SK-N-SH (cell line): ENCODE measurements at regions not wholly inside any gene's neighbourhood (a gene's known extent, or its start where the extent isn't known, plus 50 kb on each side); places are given as distances from the start of the nearest gene placed in this dataset.

Experiments
- CTCF ChIA-PET: fragments of 300-600, 350-600 bp; formaldehyde crosslinking; extraction: SDS; loops from one replicate; lab custom pipeline; 2021; lab: Yijun Ruan, JAX
- POLR2A ChIA-PET: fragments of 350-600 bp; sonication (Branson Sonifier 250); formaldehyde crosslinking; extraction: SDS; loops from one replicate; lab custom pipeline; 2020; ENCODE audit warnings: antibody characterized with exemption, inconsistent platforms; lab: Yijun Ruan, JAX
- DNase-seq: peaks from one replicate; pipeline ENCODE4 v3.0.0; 2012
- H2AFZ ChIP-seq: fragments of 200-600 bp; sonication (generic); 2 replicates; pipeline ENCODE4 v1.8.1; 2016; ENCODE audit warnings: antibody characterized with exemption, mild to moderate bottlenecking, low read depth
- H3F3A ChIP-seq: fragments of 200-600 bp; sonication (generic); replicated peaks from 2 replicates; pipeline ENCODE3; 2016; ENCODE audit warnings: antibody characterized with exemption, mild to moderate bottlenecking; ENCODE audit not compliant: insufficient read depth
- H3K27ac ChIP-seq, 2 experiments: fragments of 200-500 bp in 1 of 2; fragments of 200-600 bp in 1 of 2; sonication (Bioruptor generic) in 1 of 2; sonication (generic), shearing (Covaris generic) in 1 of 2; 2 replicates each; pipeline versions ENCODE4 v1.5.1 to v1.6.1; 2014 to 2016; ENCODE audit warnings: low read depth in 2 of 2, inconsistent platforms in 1 of 2, low read length in 1 of 2, mild to moderate bottlenecking in 1 of 2, mixed read lengths in 1 of 2
- H3K27me3 ChIP-seq: fragments of 200-600 bp; sonication (generic), shearing (Covaris generic); 2 replicates; pipeline ENCODE4 v1.6.1; 2016; ENCODE audit warnings: mixed run types; ENCODE audit not compliant: insufficient read depth
- H3K36me3 ChIP-seq, 2 experiments: fragments of 200-500 bp in 1 of 2; fragments of 200-600 bp in 1 of 2; sonication (Bioruptor generic) in 1 of 2; sonication (generic) in 1 of 2; replicated peaks in 1 of 2; 2 replicates each; pipeline versions ENCODE3 to v1.5.1; 2014 to 2016; ENCODE audit warnings: low read length in 1 of 2, mild to moderate bottlenecking in 1 of 2; ENCODE audit not compliant: insufficient read depth in 2 of 2, control insufficient read depth in 1 of 2
- H3K4me1 ChIP-seq, 2 experiments: fragments of 200-500 bp in 1 of 2; fragments of 200-600 bp in 1 of 2; sonication (Bioruptor generic) in 1 of 2; sonication (generic), shearing (Covaris generic) in 1 of 2; 2 replicates each; pipeline versions ENCODE4 v1.5.1 to v1.6.1; 2014 to 2016; ENCODE audit warnings: low read depth in 1 of 2, low read length in 1 of 2, mixed run types in 1 of 2; ENCODE audit not compliant: insufficient read depth in 2 of 2, control insufficient read depth in 1 of 2
- H3K4me2 ChIP-seq: fragments of 200-600 bp; sonication (generic), shearing (Covaris generic); 2 replicates; pipeline ENCODE4 v1.6.1; 2017; ENCODE audit warnings: mixed run types
- H3K4me3 ChIP-seq, 2 experiments: fragments of 200-500 bp in 1 of 2; fragments of 200-600 bp in 1 of 2; sonication (Bioruptor generic) in 1 of 2; sonication (generic), shearing (Covaris generic) in 1 of 2; 2 replicates each; pipeline versions ENCODE4 v1.5.1 to v1.8.1; 2014 to 2016; ENCODE audit warnings: low read depth in 2 of 2, inconsistent platforms in 1 of 2, low read length in 1 of 2, mild to moderate bottlenecking in 1 of 2, mixed read lengths in 1 of 2, moderate library complexity in 1 of 2
- H3K79me2 ChIP-seq: fragments of 200-600 bp; sonication (generic); 2 replicates; pipeline ENCODE4 v1.8.1; 2017; ENCODE audit warnings: mild to moderate bottlenecking; ENCODE audit not compliant: insufficient read depth
- H3K9ac ChIP-seq: fragments of 200-600 bp; sonication (generic); 2 replicates; pipeline ENCODE4 v1.6.1; 2017; ENCODE audit warnings: mixed run types
- H3K9me2 ChIP-seq: fragments of 200-600 bp; sonication (generic); 2 replicates; pipeline ENCODE4 v1.6.1; 2017; ENCODE audit warnings: mixed run types
- H3K9me3 ChIP-seq: fragments of 200-600 bp; sonication (generic); 2 replicates; pipeline ENCODE4 v1.6.1; 2017; ENCODE audit warnings: mixed run types, mild to moderate bottlenecking, moderate library complexity
- H4K20me1 ChIP-seq: fragments of 200-600 bp; sonication (generic); 2 replicates; pipeline ENCODE4 v1.6.1; 2017; ENCODE audit warnings: mild to moderate bottlenecking, mixed run types; ENCODE audit not compliant: insufficient read depth
- CHD2 ChIP-seq: fragments of 150-350 bp; IDR thresholded peaks from 2 replicates; pipeline ENCODE4 v1.6.1; 2018; ENCODE audit warnings: low read length; ENCODE audit not compliant: partially characterized antibody
- CTCF ChIP-seq: fragments of 200-600 bp; sonication (generic); IDR thresholded peaks from 2 replicates; pipeline ENCODE4 v1.6.1; 2017; ENCODE audit warnings: antibody characterized with exemption, mild to moderate bottlenecking, moderate library complexity
- ELF1 ChIP-seq: IDR thresholded peaks from 2 replicates; pipeline ENCODE4 v1.4.0; 2012
- EP300 ChIP-seq, 2 experiments: IDR thresholded peaks; 2 replicates each; pipeline versions ENCODE4 v1.4.0 to v1.6.1; 2012; ENCODE audit warnings: borderline replicate concordance in 1 of 2, low read depth in 1 of 2, low read length in 1 of 2
- FOSL2 ChIP-seq: IDR thresholded peaks from 2 replicates; pipeline ENCODE4 v1.4.0; 2012; ENCODE audit warnings: low read depth, mild to moderate bottlenecking, moderate library complexity, borderline replicate concordance
- GABPA ChIP-seq: IDR thresholded peaks from 2 replicates; pipeline ENCODE4 v1.4.0; 2012; ENCODE audit warnings: low read depth, mild to moderate bottlenecking
- GATA2 ChIP-seq: sonication (generic); formaldehyde crosslinking; IDR thresholded peaks from 2 replicates; pipeline ENCODE4 v1.5.0; 2020; ENCODE audit warnings: mild to moderate bottlenecking, missing genetic modification reagents
- IRF3 ChIP-seq: fragments of 150-350 bp; IDR thresholded peaks from 2 replicates; pipeline ENCODE4 v1.6.1; 2016; ENCODE audit warnings: mild to moderate bottlenecking, low read depth, low read length
- JUND ChIP-seq: IDR thresholded peaks from 2 replicates; pipeline ENCODE4 v1.4.0; 2012
- MAX ChIP-seq: IDR thresholded peaks from 2 replicates; pipeline ENCODE4 v1.4.0; 2012; ENCODE audit warnings: low read depth
- MXI1 ChIP-seq: IDR thresholded peaks from 2 replicates; pipeline ENCODE4 v1.6.1; 2012; ENCODE audit warnings: mild to moderate bottlenecking, low read depth, low read length, improper control_type of control experiment
- NRF1 ChIP-seq: IDR thresholded peaks from 2 replicates; pipeline ENCODE4 v1.6.1; 2012; ENCODE audit warnings: low read depth, mild to moderate bottlenecking, low read length
- PBX3 ChIP-seq: IDR thresholded peaks from 2 replicates; pipeline ENCODE4; 2012
- POLR2AphosphoS5 ChIP-seq: IDR thresholded peaks from 2 replicates; pipeline ENCODE4 v1.6.1; 2012; ENCODE audit warnings: low read depth, low read length
- RAD21 ChIP-seq: IDR thresholded peaks from 2 replicates; pipeline ENCODE4 v1.6.1; 2012; ENCODE audit warnings: mild to moderate bottlenecking, low read length
- REST ChIP-seq: IDR thresholded peaks from 2 replicates; pipeline ENCODE4 v1.6.1; 2012; ENCODE audit warnings: mild to moderate bottlenecking, low read depth, low read length, moderate library complexity
- RFX5 ChIP-seq: IDR thresholded peaks from 2 replicates; pipeline ENCODE4 v1.6.1; 2012; ENCODE audit warnings: mild to moderate bottlenecking, improper control_type of control experiment, low read length
- TAF1 ChIP-seq: IDR thresholded peaks from 2 replicates; pipeline ENCODE4 v1.6.1; 2012; ENCODE audit warnings: low read depth, mild to moderate bottlenecking, low read length, moderate library complexity, borderline replicate concordance
- TCF12 ChIP-seq: IDR thresholded peaks from 2 replicates; pipeline ENCODE4 v1.4.0; 2012
- USF1 ChIP-seq: IDR thresholded peaks from 2 replicates; pipeline ENCODE4 v1.4.0; 2012; ENCODE audit warnings: low read depth, borderline replicate concordance
- YY1 ChIP-seq: IDR thresholded peaks from 2 replicates; pipeline ENCODE4 v1.4.0; 2012; ENCODE audit warnings: low read depth, mild to moderate bottlenecking
- WGBS: methylation state at CpG from one replicate; pipeline ENCODE4 v1.1.6; 2017; ENCODE audit warnings: low lambda C conversion rate; 5-methylcytosine and 5-hydroxymethylcytosine counted together

- TF ChIP-seq MXI1, result no peak
- no peak for TF ChIP-seq JUND
- no peak for TF ChIP-seq MAX
- TF ChIP-seq REST, result no peak
- no peak for TF ChIP-seq TCF12
- no peak for TF ChIP-seq IRF3
- no peak for TF ChIP-seq USF1
Measured at GRCh38 chr5:171580502-171581265, 161.2 kb downstream of the FGF18 start (continued).

GRCh38 chr5:171581781-171582180 is 162.3 kb downstream of the FGF18 start:
- CTCF ChIA-PET, result no interaction called here
- H2AFZ ChIP-seq, result no peak overlapping the region
- H3K27me3 ChIP-seq, result peaks cover 4% of the 10 kb centered on the region; the same call in 1 of the 2 replicates
- no peak overlapping the region for H3K4me3 ChIP-seq
- no peak overlapping the region for H3K4me2 ChIP-seq
- no peak overlapping the region for H3K9ac ChIP-seq
- no peaks in the 10 kb centered on the region for H3K36me3 ChIP-seq
- no peaks in the 10 kb centered on the region for H3K79me2 ChIP-seq
- H3K27ac ChIP-seq, result no peak overlapping the region
- WGBS, result 60% methylated on average over 7 of the region's 7 CpGs
- H3K9me3 ChIP-seq, result no peaks in the 10 kb centered on the region
- H4K20me1 ChIP-seq, result no peaks in the 10 kb centered on the region
- H3K4me1 ChIP-seq, result no peaks in the 10 kb centered on the region
- POLR2A ChIA-PET, result no interaction called here
- no peaks in the 10 kb centered on the region for H3F3A ChIP-seq
- no peaks in the 10 kb centered on the region for H3K9me2 ChIP-seq
- DNase-seq, result no peak
- TF ChIP-seq ELF1 (no peak), TAF1 (no peak), POLR2AphosphoS5 (no peak), GATA2 (CRISPR knock-in tag) (no peak), MAX (no peak), CHD2 (no peak), EP300 (IDR thresholded peaks at IDR 0.05; ENCODE audit: borderline replicate concordance in 1 of 2, low read depth in 1 of 2, low read length in 1 of 2) (no peak), GABPA (no peak), RAD21 (no peak), CTCF (no peak), IRF3 (no peak), PBX3 (no peak), FOSL2 (no peak), RFX5 (no peak), NRF1 (no peak), YY1 (no peak), MXI1 (no peak)
